Testis (tissue), 2 donors: ENCODE measurements at regions not wholly inside any gene's neighbourhood (a gene's known extent, or its start where the extent isn't known, plus 50 kb on each side); places are given as distances from the start of the nearest gene placed in this dataset.

ENCODE experiments used
- DNase-seq: peaks from one replicate; pipeline ENCODE4 v3.0.0-alpha.2; 2019
- H3K27ac ChIP-seq, 2 donors: fragments of 200-600 bp; sonication (generic); one replicate each; pipeline ENCODE4 v1.5.1; 2019
- H3K27me3 ChIP-seq: fragments of 200-600 bp; sonication (generic); one replicate; pipeline ENCODE4 v1.5.1; 2019
- H3K36me3 ChIP-seq: fragments of 200-600 bp; sonication (generic); one replicate; pipeline ENCODE4 v1.5.1; 2017; ENCODE audit warnings: low read depth; ENCODE audit errors: missing control alignments
- H3K4me1 ChIP-seq: fragments of 200-600 bp; sonication (generic); one replicate; pipeline ENCODE4 v1.5.1; 2019
- H3K4me3 ChIP-seq, 2 donors: fragments of 200-600 bp; sonication (generic); one replicate each; pipeline ENCODE4 v1.5.1; 2017 to 2019
- H3K9me3 ChIP-seq: fragments of 200-600 bp; sonication (generic); one replicate; pipeline ENCODE4 v1.5.1; 2017
- CTCF ChIP-seq, 3 experiments: fragments of 450-650 bp in 2 of 3; fragments of 200-600 bp in 1 of 3; sonication (generic) in 1 of 3; IDR thresholded peaks; one replicate each; pipeline ENCODE4 v1.5.1; 2016 to 2019; ENCODE audit warnings: antibody characterized with exemption in 3 of 3, mild to moderate bottlenecking in 2 of 3, moderate library complexity in 1 of 3
- POLR2A ChIP-seq: fragments of 450-650 bp; IDR thresholded peaks from one replicate; pipeline ENCODE4 v1.6.1; 2017; ENCODE audit warnings: antibody characterized with exemption, mild to moderate bottlenecking, moderate library complexity
- WGBS, 2 donors: methylation state at CpG; one replicate each; pipeline ENCODE4 v1.1.5; 2018; 5-methylcytosine and 5-hydroxymethylcytosine counted together
- intact Hi-C: fragments of 100-400 bp; cut with DNase I; formaldehyde crosslinking; loops from one replicate; pipeline ENCODE4 v1.15.1; 2023; ENCODE audit warnings: low total_unique reads

- no peak overlapping the region for H3K4me3 ChIP-seq
- no peaks in the 10 kb centered on the region for H3K36me3 ChIP-seq
- intact Hi-C loops, result no loop called here
- 55 to 60% methylated on average over 2 of the region's 2 CpGs for WGBS, 2 donors
- H3K27ac ChIP-seq, result no peak overlapping the region
- no peak for DNase-seq
- H3K27me3 ChIP-seq, result no peaks in the 10 kb centered on the region
- no peaks in the 10 kb centered on the region for H3K4me1 ChIP-seq
- TF ChIP-seq CTCF (IDR thresholded peaks at IDR 0.05) (no peak), POLR2A (no peak)
- no peaks in the 10 kb centered on the region for H3K9me3 ChIP-seq
Measured at GRCh38 chr12:18868717-18869116, 130.8 kb downstream of the CAPZA3 start.

GRCh38 chr12:18872770-18873169 lies 134.9 kb downstream of the CAPZA3 start:
- no peak overlapping the region for H3K4me3 ChIP-seq
- TF ChIP-seq POLR2A (no peak), CTCF (IDR thresholded peaks at IDR 0.05) (no peak)
- no peaks in the 10 kb centered on the region for H3K4me1 ChIP-seq
- H3K36me3 ChIP-seq, result no peaks in the 10 kb centered on the region
- intact Hi-C loops, result no loop called here
- no peak overlapping the region for H3K27ac ChIP-seq
- DNase-seq, result no peak
- no peaks in the 10 kb centered on the region for H3K9me3 ChIP-seq
- 36 to 40% methylated on average over 2 of the region's 2 CpGs for WGBS, 2 donors
- no peaks in the 10 kb centered on the region for H3K27me3 ChIP-seq

GRCh38 chr12:18878676-18879180 lies 140.8 kb downstream of the CAPZA3 start:
- no peak for TF ChIP-seq CTCF (IDR thresholded peaks at IDR 0.05)
- TF ChIP-seq POLR2A, result no peak
- intact Hi-C loops, result no loop called here
- no peak overlapping the region for H3K27ac ChIP-seq
- H3K9me3 ChIP-seq, result no peaks in the 10 kb centered on the region
- no peak for DNase-seq
- no peaks in the 10 kb centered on the region for H3K27me3 ChIP-seq
- H3K36me3 ChIP-seq, result no peaks in the 10 kb centered on the region
- 85 to 91% methylated on average over 2 of the region's 2 CpGs for WGBS, 2 donors
- no peak overlapping the region for H3K4me3 ChIP-seq
- no peaks in the 10 kb centered on the region for H3K4me1 ChIP-seq

- intact Hi-C loops, result no loop called here
- Histone ChIP-seq H3K9me3 (no peaks in the 10 kb centered on the region), H3K4me1 (no peaks in the 10 kb centered on the region), H3K27ac (no peak overlapping the region), H3K27me3 (no peaks in the 10 kb centered on the region), H3K36me3 (no peaks in the 10 kb centered on the region), H3K4me3 (no peak overlapping the region)
- no peak for TF ChIP-seq CTCF (IDR thresholded peaks at IDR 0.05)
- TF ChIP-seq POLR2A, result no peak
- DNase-seq, result no peak
- WGBS, 2 donors, result 81 to 82% methylated on average over 5 of the region's 5 CpGs
Measured at GRCh38 chr12:18882690-18883089, 144.8 kb downstream of the CAPZA3 start.

GRCh38 chr12:18886962-18887361 lies 149.0 kb downstream of the CAPZA3 start:
- TF ChIP-seq POLR2A (no peak), CTCF (IDR thresholded peaks at IDR 0.05) (no peak)
- no peaks in the 10 kb centered on the region for H3K36me3 ChIP-seq
- DNase-seq, result no peak
- H3K27ac ChIP-seq, result no peak overlapping the region
- no peaks in the 10 kb centered on the region for H3K4me1 ChIP-seq
- WGBS, 2 donors, result 68 to 80% methylated on average over 3 of the region's 3 CpGs
- H3K27me3 ChIP-seq, result no peaks in the 10 kb centered on the region
- intact Hi-C loops, result no loop called here
- no peaks in the 10 kb centered on the region for H3K9me3 ChIP-seq
- no peak overlapping the region for H3K4me3 ChIP-seq
